BE2C (cell line): ENCODE measurements at regions not wholly inside any gene's neighbourhood (a gene's known extent, or its start where the extent isn't known, plus 50 kb on each side); places are given as distances from the start of the nearest gene placed in this dataset.
"Not testable (repeated sequence)": the region's sequence is repeated elsewhere in the genome, so short reads cannot be mapped to it uniquely, and the experiment has no call there.

ENCODE experiments used
- DNase-seq: peaks from one replicate; pipeline ENCODE4 v3.0.0-alpha.2; 2020
- H3K27me3 ChIP-seq: fragments of 250-450 bp; sonication (Bioruptor Pico); 2 replicates; pipeline ENCODE4 v1.5.1; 2020; ENCODE audit warnings: mild to moderate bottlenecking
- H3K36me3 ChIP-seq: fragments of 250-450 bp; sonication (Bioruptor Pico); 2 replicates; pipeline ENCODE4 v1.5.1; 2020; ENCODE audit warnings: mild to moderate bottlenecking
- H3K4me1 ChIP-seq: fragments of 250-450 bp; sonication (Bioruptor Pico); 2 replicates; pipeline ENCODE4 v1.5.1; 2020
- H3K4me3 ChIP-seq: 2 replicates; pipeline ENCODE4 v1.5.1; 2011; ENCODE audit warnings: low read depth, low read length
- H3K9me3 ChIP-seq: fragments of 250-450 bp; sonication (Bioruptor Pico); 2 replicates; pipeline ENCODE4 v1.5.1; 2020
- CTCF ChIP-seq: IDR thresholded peaks from 2 replicates; pipeline ENCODE4 v1.5.1; 2012; ENCODE audit warnings: mild to moderate bottlenecking, low read depth, low read length

GRCh38 chr1:187038784-187039183 is 210.0 kb downstream of the PLA2G4A start:
- Histone ChIP-seq H3K27me3 (no peaks in the 10 kb centered on the region), H3K36me3 (no peaks in the 10 kb centered on the region), H3K4me3 (no peak overlapping the region), H3K4me1 (peaks cover 4% of the 10 kb centered on the region; the same call in 1 of the 2 replicates), H3K9me3 (no peaks in the 10 kb centered on the region)
- no peak for TF ChIP-seq CTCF
- DNase-seq: no peak

- Histone ChIP-seq H3K4me1 (no peaks in the 10 kb centered on the region), H3K4me3 (no peak overlapping the region), H3K27me3 (no peaks in the 10 kb centered on the region), H3K36me3 (no peaks in the 10 kb centered on the region), H3K9me3 (no peaks in the 10 kb centered on the region)
- DNase-seq: no peak
- TF ChIP-seq CTCF: no peak
Measured at GRCh38 chr1:187041104-187041503, 212.4 kb downstream of the PLA2G4A start.

- no peaks in the 10 kb centered on the region for H3K36me3 ChIP-seq
- no peak overlapping the region for H3K4me3 ChIP-seq
- DNase-seq: no peak
- H3K4me1 ChIP-seq: no peaks in the 10 kb centered on the region
- H3K27me3 ChIP-seq: no peaks in the 10 kb centered on the region
- no peak for TF ChIP-seq CTCF
- H3K9me3 ChIP-seq: no peaks in the 10 kb centered on the region
Measured at GRCh38 chr1:187042538-187042937, 213.8 kb downstream of the PLA2G4A start.

GRCh38 chr1:187043433-187043832 is 214.7 kb downstream of the PLA2G4A start:
- H3K36me3 ChIP-seq, H3K9me3 ChIP-seq, H3K4me3 ChIP-seq, H3K4me1 ChIP-seq, H3K27me3 ChIP-seq, DNase-seq: not testable (repeated sequence)

- no peak for TF ChIP-seq CTCF
Measured at GRCh38 chr1:187044411-187044810, 215.7 kb downstream of the PLA2G4A start.

GRCh38 chr1:187045371-187045770 is 216.6 kb downstream of the PLA2G4A start:
- no peaks in the 10 kb centered on the region for H3K27me3 ChIP-seq
- DNase-seq: no peak
- TF ChIP-seq CTCF: no peak
- H3K4me1 ChIP-seq: no peaks in the 10 kb centered on the region
- no peak overlapping the region for H3K4me3 ChIP-seq
- no peaks in the 10 kb centered on the region for H3K36me3 ChIP-seq
- H3K9me3 ChIP-seq: no peaks in the 10 kb centered on the region

More at GRCh38 chr1:187044411-187044810, 215.7 kb downstream of the PLA2G4A start:
- Histone ChIP-seq H3K4me1 (no peaks in the 10 kb centered on the region), H3K36me3 (no peaks in the 10 kb centered on the region), H3K9me3 (no peaks in the 10 kb centered on the region), H3K27me3 (no peaks in the 10 kb centered on the region), H3K4me3 (no peak overlapping the region)
- DNase-seq: no peak

- Histone ChIP-seq H3K36me3 (no peaks in the 10 kb centered on the region), H3K27me3 (no peaks in the 10 kb centered on the region), H3K4me3 (no peak overlapping the region), H3K4me1 (no peaks in the 10 kb centered on the region), H3K9me3 (no peaks in the 10 kb centered on the region)
- DNase-seq: no peak
- no peak for TF ChIP-seq CTCF
Measured at GRCh38 chr1:187046293-187046692, 217.5 kb downstream of the PLA2G4A start.
